GM18873 (cell line): ENCODE measurements at regions not wholly inside any gene's neighbourhood (a gene's known extent, or its start where the extent isn't known, plus 50 kb on each side); places are given as distances from the start of the nearest gene placed in this dataset.
A peak's percentile ranks its signal among the peaks of the same experiment; 100 is the strongest.
"Not testable (repeated sequence)": the region's sequence is repeated elsewhere in the genome, so short reads cannot be mapped to it uniquely, and the experiment has no call there.

ENCODE experiments used
- ATAC-seq: cut with Tn5 transposase; IDR thresholded peaks from one replicate; pipeline ENCODE4 v1.9.1; 2021; ENCODE audit warnings: mild to moderate bottlenecking, moderate library complexity, moderate number of reproducible peaks; ENCODE audit not compliant: unreplicated experiment, low FRiP score

DNA sequence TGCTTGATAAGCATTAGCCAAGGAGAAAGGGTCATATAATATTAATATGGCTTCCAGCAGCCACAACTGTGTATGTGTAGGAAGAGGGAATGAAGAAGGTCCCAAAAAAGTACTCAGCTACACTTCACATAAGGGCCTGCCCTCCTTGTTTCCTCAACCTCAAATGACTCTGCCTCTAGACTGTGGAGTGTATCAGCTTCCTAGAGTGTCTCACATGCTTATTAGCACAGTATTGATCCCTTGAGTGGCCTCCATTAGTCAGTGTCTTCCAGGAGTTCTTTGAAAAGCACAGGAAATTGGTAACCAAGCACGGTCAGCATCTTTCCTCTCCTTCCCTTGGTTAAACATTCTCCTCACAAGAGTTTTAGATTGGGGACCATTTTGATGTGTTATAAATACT is 190.4 kb upstream of the ATP10B start:
- no peak for ATAC-seq

DNA sequence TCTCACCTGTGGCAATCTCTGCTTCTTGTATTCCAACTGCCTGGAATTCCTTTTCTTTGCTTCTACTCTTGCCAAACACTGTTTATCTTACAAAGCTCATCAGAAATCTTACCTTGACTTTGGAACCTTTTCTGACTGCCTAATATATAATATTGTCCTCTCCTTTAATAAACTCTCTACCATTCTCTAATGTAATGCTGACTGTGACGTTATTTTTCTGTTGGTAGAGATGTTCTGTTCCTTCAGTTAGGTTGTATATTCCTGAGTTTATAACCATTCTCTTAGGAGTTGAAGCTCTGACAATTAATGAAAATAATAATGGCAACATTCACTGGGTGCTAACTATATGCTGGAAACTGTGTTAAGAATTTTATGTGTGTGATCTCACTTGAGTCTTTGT is 188.8 kb upstream of the ATP10B start:
- ATAC-seq, result no peak

DNA sequence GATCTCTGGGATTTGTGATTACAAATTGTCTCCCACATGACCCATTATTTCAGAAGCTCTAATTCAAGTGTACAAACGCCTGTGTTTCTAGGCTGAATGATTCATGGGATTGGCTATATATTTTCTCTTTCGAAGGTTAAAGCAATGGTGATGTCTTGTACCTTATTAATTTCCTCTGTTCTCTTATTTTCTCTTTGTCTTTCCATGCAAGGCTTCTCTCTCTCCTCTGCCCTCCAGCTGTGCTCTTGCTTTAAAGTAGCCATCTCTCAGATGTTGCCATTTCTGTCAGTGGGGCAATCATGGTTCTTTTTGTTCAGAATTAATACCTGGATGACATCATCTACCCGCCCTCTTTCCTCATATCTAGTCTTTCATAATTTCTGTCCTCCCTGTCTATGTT is 184.3 kb upstream of the ATP10B start:
- ATAC-seq, result no peak

DNA sequence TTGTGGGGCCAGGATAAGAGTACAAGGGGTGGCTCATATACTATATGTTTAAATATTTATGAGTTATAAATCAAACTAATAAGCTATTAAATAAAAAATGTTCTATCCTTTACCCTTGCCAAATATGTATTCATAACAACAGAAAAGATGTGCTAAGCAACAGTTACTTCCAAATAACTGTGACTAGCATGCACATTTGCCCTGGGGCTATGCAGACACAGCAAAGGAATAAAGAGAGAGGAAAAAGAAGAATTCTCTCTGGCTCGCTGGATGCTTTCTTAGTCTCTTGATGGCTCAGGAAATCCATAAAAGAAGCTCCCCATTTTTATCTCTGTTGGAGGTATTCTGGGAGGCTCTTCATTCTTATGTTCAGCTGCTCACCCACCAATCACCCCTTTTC is 182.4 kb upstream of the ATP10B start:
- ATAC-seq, result no peak

DNA sequence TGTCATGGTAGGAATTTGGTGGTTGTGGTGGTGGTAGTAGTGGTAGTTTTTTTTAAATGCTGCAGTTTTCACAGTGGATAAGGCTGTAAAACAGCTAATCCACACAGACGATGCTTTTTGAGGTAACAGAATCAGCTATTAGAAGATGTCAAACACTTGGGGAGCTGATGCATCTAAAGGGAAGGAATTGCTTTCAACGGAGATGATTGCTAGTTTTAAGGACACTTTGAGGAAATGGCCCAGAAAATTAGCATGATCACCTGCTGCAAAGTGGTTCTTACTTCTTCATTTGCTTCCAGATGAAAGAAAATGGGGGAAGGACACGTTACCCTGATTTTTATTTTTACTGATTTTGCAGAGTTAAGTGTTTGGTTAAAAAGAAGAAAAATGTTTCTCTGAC is 178.2 kb upstream of the ATP10B start:
- no peak for ATAC-seq

DNA sequence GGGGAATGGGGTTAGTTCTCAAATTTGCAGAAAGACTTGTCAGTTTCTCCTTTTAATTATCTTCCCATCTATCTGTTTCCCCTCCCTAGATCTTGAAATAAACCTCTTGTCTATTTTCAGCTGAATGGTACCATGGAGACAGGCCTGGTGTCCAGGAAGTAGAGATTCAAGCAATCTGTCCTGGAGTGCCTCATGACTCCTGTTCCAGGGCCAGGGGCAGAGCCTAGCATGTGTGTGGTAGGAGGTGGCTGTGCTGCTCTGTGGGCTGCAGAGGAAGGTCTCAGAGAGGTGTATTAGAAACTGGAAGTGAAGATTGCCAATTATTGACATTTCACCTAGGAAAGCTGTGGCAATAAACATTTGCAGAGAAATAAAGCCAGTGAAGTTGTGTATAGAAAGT is 175.8 kb upstream of the ATP10B start:
- no peak for ATAC-seq

DNA sequence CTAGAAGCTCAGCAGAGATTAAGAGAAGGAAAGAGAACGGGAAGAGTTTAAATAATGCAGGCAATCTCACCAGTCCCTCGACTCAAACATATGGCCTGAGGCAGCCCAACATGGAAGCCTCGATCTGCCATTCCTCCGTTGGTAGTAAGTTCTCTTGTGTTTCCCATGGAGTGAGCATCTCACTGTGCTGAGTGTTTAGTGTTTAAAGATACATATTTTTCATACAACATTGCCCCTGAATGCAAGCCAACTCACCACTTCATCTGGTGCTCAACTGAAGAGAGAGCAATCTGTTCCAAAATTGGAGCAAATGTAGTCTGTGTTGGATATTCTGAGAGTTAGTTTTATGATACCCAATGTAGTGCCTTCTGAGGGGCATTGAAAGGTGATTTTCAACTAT is 171.5 kb upstream of the ATP10B start:
- no peak for ATAC-seq

DNA sequence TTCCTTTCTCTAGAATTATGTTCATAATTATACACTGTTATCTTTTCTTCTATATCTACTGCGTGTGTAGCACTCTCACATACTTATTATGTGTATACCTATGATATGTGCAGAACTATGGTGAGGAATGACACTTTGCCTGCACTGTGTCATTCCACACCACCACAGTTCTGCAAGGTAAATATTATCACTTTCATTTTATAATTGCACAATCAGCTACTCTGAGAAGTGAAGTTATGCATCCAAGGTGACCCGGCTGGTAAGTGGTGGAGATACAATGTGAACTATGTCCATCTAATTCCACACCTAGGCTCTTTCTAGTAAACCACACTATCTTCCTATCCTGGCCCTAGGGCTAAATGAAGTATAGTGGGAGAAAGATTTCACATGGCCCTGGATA is 170.1 kb upstream of the ATP10B start:
- no peak for ATAC-seq

DNA sequence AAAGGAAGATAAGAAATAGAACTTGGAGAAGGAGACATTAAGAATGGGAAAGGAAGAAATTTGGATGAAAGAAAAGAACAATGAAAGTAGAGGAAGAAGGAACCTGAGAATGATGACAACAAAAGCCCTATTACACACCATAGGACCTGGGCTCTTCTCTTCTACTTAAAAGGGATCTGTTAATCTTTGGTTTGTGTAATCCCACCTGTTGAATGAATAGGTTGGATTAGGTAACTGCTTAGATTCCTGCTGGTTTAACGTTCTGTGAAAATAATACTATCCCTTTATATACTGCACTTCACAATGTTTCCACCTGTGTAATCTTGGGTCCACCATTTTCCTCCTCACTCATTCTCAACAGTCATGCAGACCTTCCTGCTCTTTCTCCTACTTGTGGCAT is 157.8 kb upstream of the ATP10B start:
- no peak for ATAC-seq

DNA sequence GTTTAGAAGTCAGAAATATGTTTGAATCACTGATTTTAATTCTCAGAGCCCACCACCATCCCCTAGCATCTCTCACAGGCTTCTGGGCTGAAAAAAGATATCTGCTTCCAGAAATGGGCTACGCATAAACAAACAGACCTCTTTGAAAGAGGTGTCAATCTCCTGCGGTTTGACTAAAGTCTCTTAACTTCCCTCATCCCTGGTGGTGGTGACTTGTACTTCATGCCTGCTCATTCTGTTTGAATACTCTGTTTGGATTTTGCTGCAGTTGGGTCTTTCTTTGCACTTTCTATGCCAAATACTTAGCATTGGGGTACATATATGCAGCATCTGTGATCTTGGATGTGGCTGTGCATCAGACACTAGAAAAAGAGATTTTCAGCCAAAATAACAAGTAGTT is 157.2 kb upstream of the ATP10B start:
- ATAC-seq, result no peak

DNA sequence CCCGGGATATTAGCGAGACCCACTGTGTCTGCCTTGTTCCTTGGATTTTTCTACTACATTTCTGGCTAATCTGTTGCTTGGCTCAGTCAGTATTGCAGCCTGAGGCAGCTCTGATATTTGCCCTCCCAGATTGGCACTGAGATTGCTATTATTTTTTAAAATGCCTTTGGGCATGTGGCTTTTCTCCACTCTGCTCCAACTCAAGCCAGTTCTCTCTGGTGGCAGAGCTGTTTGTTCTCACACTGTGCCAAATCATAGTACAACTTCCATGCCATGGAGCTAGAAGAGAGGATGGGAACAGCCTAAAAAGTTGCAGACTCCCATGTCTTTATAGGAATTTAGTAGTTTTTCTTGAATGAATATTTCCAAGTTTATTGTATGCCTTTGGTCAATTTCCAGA is 155.9 kb upstream of the ATP10B start:
- ATAC-seq, result no peak

DNA sequence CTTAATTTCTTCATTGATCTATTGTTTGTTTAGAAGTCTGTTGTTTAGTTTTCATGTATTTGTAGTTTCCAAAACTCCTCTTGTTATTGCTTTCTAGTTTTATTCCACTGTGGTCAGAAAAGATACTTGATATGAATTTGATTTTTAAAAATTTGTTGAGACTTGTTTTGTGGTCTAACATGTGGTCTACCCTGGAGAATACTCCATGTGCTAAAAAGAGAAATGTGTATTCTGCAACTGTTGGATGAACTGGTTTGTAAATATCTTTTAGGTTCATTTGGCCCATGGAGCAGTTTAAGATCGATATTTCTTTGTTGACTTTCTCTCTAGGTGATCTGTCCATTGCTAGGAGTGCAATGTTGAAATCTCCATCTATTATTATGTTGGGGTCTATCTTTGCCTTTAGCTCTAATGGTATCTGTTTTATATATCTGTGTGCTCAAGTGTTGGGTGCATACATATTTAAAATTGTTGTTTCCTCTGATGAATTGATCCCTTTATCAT is 150.6 kb upstream of the ATP10B start:
- no peak for ATAC-seq

DNA sequence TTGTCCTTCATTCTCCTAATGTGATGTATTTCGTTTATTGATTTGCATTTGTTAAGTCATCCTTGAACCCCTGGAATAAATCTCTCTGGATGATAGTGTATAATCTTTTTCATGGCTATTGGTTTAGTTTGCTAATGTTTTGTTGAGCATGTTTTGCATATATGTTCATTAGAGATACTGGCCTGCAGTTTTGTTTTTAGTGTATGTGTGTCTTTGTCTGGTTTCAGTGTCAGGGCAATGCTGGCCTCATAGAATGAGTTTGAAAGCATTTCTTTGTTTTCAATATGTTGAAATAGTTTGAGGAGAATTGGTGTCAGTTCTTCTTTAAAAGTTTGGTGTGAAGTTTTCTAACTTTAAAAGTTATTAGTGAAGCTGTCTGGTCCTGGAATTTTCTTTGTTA is 149.6 kb upstream of the ATP10B start:
- ATAC-seq, result peak; percentile 59

DNA sequence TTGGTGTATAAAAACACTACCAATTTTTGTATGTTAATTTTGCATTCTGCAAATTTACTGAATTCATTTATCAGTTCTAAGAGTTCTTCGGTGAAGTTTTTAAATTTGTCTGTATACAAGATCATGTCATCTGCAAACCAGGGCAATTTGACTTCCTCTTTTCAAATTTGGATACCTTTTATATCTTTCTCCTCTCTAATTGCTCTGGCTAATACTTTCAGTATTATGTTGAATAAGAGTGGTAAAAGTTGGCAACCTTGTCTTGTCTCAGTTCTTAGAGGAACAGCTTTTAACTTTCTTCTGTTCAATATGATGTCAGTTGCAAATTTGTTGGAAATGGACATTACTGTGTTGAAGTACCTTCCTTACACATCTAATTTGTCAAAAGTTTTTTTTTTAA is 149.1 kb upstream of the ATP10B start:
- ATAC-seq, result not testable (repeated sequence)

DNA sequence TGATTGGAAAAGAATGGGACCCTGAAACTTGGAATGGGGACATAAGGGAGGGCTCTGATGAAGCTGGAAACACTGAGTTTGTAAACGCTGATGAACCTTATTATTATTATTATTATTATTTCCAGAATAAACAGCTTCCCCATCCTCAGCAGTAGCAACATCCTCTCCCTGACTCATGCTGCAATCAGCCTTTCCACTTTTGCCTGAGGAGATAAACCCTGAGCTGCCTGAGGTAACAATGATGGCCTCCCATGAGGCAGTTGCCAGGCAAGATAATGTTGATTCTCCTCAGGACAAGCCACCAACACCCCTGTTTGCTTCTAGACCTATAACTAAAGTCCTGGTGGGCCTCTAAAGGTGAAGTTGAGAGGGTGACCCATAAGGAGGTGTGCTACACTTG is 139.2 kb upstream of the ATP10B start:
- no peak for ATAC-seq

DNA sequence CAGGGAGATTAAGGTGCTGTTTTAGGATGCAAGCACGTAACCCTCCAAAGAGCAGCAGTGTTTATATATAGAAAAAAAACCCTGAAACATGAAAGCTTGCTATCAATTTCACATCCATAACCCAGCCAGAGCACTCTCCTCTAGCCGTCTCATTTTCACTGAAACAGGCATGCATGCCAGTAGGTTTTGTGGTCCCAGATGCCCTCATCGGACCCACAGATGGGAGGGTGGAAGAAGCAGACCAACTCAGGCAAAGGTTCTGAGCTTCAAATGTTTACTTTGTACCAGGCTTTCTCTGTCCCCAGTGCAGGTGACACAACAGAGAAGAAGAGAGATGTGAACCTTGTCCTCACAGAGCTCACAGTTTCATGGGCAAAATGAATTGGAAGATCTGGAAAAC is 127.4 kb upstream of the ATP10B start:
- ATAC-seq, result no peak

DNA sequence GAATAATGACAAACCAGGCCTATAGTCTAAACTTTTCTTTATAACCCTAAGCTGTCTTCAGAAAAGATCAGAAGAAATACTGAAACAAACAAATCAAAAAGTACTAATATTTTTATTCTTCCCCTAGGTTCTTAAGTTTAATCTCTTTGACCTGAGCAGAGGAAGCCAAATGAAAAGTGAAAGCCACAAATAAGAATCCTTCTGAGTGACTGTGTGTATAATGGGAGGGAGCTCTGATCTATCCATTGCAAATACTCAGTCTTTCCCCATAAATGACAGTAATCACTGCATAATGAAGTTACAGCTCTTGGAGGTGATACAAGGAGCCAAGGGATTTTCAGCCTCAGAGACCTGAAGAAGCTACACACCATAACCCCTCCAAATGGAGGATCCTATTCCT is 126.9 kb upstream of the ATP10B start:
- no peak for ATAC-seq

DNA sequence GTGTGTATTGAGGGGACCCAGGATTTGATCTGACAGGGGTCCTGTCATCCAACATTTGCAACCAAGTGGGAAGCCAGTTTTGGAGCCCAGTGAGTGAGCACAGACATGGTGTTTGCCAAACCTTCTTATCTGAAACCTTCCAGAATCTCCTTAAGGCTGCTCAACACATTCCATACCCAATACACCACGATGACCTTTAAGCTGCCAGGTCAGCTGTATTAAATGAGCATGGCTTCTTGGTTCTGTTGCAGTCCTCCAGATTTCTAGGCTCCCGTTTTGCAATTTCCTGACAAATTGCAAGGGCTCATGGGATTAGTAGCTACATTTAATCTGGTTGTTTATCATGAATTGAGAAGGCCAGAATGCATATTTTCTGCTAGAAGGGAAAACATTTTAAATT is 124.2 kb upstream of the ATP10B start:
- ATAC-seq, result no peak

DNA sequence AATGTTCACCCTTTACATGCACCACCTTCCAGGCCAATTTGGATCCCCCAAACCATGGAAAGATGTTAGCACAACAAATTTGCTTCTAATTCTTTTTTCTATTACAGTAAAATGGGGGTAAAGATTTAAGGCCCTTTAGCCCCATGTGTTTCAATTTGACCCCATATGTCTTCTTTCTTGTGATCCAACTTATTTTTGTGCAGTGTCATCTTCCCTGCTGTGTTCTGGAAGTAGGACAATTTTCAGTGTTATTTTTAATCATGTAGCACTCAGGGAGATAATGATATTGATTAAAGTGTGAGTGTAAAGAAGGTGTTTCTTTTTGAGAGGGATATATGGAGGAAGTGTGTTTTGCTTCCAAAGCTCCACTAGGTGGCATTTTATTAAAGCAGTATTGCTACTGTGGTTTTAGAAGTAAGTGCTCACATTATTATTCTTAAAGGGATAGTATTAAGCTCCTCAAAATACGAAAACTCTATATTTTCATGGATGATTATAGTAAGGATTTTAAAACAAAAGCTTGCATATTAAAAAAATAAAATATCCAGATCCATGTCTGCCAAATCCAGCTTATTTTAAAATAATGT is 118.7 kb upstream of the ATP10B start:
- ATAC-seq, result no peak

DNA sequence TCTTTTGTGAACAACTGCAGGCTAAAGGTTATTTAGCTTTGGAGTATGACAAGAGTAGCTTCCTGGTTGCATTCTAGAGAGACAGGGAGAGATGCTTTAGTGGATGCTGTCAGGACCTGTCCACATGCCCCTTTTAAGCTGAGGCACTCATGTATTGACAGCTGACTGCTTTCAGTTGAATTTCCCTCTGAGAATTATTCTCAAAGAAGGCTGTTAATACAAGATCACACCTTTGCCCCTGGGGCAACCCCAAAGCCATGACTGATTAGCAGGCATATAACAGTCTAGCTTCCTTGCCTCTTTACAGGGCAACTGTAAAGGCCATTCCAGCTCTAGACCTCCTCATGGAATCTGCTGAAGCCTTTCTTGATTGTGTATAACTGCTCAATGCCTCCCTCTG is 117.6 kb upstream of the ATP10B start:
- no peak for ATAC-seq

DNA sequence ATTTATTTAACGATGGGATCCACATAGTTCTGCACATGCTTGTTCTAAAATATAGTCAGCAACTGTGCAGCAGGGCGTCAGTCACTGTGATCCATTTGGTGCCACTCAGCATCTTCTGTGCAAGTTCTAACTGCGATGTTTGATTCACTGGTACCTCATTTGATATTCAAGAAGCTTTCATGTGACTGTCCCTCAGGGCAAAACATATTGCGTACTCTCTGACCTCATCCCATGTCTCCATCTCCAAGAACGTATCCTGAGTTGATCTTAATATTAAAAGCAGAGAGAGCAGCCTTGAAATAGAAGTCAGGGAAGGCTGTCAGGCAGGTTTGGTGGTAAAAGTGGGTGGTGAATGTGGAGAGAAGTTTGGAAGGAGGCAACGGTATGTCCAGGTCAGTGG is 116.5 kb upstream of the ATP10B start:
- ATAC-seq, result no peak

DNA sequence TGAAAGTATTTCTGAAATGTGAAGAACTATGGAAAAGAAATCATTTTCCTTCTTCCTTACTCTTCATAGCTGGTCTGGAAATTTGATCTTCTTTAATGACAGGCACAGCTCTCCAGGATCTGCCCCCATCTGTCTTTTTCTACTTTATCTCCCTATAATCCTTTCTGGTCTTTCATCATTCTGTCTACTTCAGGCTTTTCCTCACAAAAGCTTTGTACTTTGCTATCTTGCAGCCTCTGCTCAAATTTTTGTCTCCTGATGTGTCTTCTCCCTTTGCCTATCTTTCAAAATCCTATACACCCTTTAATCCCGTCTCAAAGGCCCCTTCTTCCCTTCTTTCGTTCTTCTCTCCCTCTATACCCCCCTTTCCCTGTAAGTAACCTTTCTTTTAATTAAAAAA is 114.9 kb upstream of the ATP10B start:
- ATAC-seq, result no peak

DNA sequence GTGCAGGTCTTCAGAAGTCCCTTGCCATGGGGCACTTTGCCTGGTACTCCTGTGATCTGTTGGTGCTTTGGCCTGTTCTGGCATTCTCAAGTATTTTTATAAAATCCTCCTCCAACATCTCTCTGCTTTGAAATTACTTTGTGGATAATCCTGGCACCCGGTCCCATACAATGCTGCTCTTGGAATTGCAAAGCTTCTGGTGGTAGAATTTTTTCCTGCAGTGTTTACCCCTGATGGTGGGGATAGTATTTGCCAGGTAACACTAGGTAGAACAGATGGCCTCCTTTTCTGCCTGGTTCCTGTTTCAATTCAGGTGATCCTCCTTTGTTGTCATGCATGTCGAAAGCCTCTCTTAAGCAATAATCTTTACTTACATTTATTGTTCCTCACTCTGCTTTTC is 109.8 kb upstream of the ATP10B start:
- ATAC-seq, result no peak
